ENCODE measurements at regions not wholly inside any gene's neighbourhood (a gene's known extent, or its start where the extent isn't known, plus 50 kb on each side); places are given as distances from the start of the nearest gene placed in this dataset.

- no peak overlapping the region for H3K27ac ChIP-seq (ENCODE audit: control insufficient read depth, insufficient read depth, low read length)
- H3K9ac ChIP-seq (ENCODE audit: control insufficient read depth, extremely low read depth, insufficient read depth, low read length): no peak overlapping the region
- H3K4me3 ChIP-seq (ENCODE audit: control insufficient read depth in 2 of 3, extremely low read depth in 1 of 3, insufficient read depth in 2 of 3, low read depth in 1 of 3, low read length in 3 of 3): no peak overlapping the region
- no peaks in the 10 kb centered on the region for H3K9me1 ChIP-seq (ENCODE audit: control insufficient read depth, extremely low read depth, insufficient read depth, low read length)
- H4K20me1 ChIP-seq (ENCODE audit: control insufficient read depth, extremely low read depth, insufficient read depth, low read length): no peaks in the 10 kb centered on the region
- no peaks in the 10 kb centered on the region for H3K27me3 ChIP-seq (ENCODE audit: control insufficient read depth, extremely low read depth, insufficient read depth, low read length)
- no peaks in the 10 kb centered on the region for H3K4me1 ChIP-seq (ENCODE audit: control insufficient read depth, extremely low read depth, insufficient read depth, low read length)
- no peak for DNase-seq (ENCODE audit: low read depth, low spot score)
- no peaks in the 10 kb centered on the region for H3K79me2 ChIP-seq (ENCODE audit: control insufficient read depth, insufficient read depth, low read length)
- dilution Hi-C loops (cut with MboI; ENCODE audit: extremely low pct_ligation_motif_present, low sequenced_read_pairs): no loop called here
- H3K4me2 ChIP-seq (ENCODE audit: control insufficient read depth, extremely low read depth, insufficient read depth, low read depth, low read length): no peak overlapping the region
- FAIRE-seq: no peak
- no peaks in the 10 kb centered on the region for H3K9me3 ChIP-seq (ENCODE audit: control insufficient read depth, low read depth, low read length)
- H3K36me3 ChIP-seq (ENCODE audit: control insufficient read depth in 2 of 2, extremely low read depth in 1 of 2, insufficient read depth in 2 of 2, low read length in 2 of 2): no peaks in the 10 kb centered on the region
- TF ChIP-seq, protein P1, sequence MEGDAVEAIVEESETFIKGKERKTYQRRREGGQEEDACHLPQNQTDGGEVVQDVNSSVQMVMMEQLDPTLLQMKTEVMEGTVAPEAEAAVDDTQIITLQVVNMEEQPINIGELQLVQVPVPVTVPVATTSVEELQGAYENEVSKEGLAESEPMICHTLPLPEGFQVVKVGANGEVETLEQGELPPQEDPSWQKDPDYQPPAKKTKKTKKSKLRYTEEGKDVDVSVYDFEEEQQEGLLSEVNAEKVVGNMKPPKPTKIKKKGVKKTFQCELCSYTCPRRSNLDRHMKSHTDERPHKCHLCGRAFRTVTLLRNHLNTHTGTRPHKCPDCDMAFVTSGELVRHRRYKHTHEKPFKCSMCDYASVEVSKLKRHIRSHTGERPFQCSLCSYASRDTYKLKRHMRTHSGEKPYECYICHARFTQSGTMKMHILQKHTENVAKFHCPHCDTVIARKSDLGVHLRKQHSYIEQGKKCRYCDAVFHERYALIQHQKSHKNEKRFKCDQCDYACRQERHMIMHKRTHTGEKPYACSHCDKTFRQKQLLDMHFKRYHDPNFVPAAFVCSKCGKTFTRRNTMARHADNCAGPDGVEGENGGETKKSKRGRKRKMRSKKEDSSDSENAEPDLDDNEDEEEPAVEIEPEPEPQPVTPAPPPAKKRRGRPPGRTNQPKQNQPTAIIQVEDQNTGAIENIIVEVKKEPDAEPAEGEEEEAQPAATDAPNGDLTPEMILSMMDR (optimal IDR thresholded peaks at IDR 0.05 in 1 of 3, IDR thresholded peaks at IDR 0.05 in 1 of 3, conservative IDR thresholded peaks at IDR 0.05 in 1 of 3; ENCODE audit: extremely low read depth in 1 of 3, insufficient read depth in 2 of 3, low read length in 3 of 3): no peak
- no peak for TF ChIP-seq EZH2 (IDR thresholded peaks at IDR 0.05; ENCODE audit: low read length)
- H2AFZ ChIP-seq (ENCODE audit: control insufficient read depth, low read length): no peak overlapping the region
Observed at GRCh38 chrX:122816288-122816687, 367.8 kb upstream of the GRIA3 start.

- H3K27me3 ChIP-seq (ENCODE audit: control insufficient read depth, extremely low read depth, insufficient read depth, low read length): no peaks in the 10 kb centered on the region
- no peaks in the 10 kb centered on the region for H3K9me3 ChIP-seq (ENCODE audit: control insufficient read depth, low read depth, low read length)
- dilution Hi-C loops (cut with MboI; ENCODE audit: extremely low pct_ligation_motif_present, low sequenced_read_pairs): no loop called here
- H3K9me1 ChIP-seq (ENCODE audit: control insufficient read depth, extremely low read depth, insufficient read depth, low read length): no peaks in the 10 kb centered on the region
- H3K4me1 ChIP-seq (ENCODE audit: control insufficient read depth, extremely low read depth, insufficient read depth, low read length): no peaks in the 10 kb centered on the region
- no peak overlapping the region for H2AFZ ChIP-seq (ENCODE audit: control insufficient read depth, low read length)
- FAIRE-seq: no peak
- H3K4me2 ChIP-seq (ENCODE audit: control insufficient read depth, extremely low read depth, insufficient read depth, low read depth, low read length): no peak overlapping the region
- no peak overlapping the region for H3K9ac ChIP-seq (ENCODE audit: control insufficient read depth, extremely low read depth, insufficient read depth, low read length)
- H3K36me3 ChIP-seq (ENCODE audit: control insufficient read depth in 2 of 2, extremely low read depth in 1 of 2, insufficient read depth in 2 of 2, low read length in 2 of 2): no peaks in the 10 kb centered on the region
- H3K79me2 ChIP-seq (ENCODE audit: control insufficient read depth, insufficient read depth, low read length): no peaks in the 10 kb centered on the region
- H3K4me3 ChIP-seq (ENCODE audit: control insufficient read depth in 2 of 3, extremely low read depth in 1 of 3, insufficient read depth in 2 of 3, low read depth in 1 of 3, low read length in 3 of 3): no peak overlapping the region
- H3K27ac ChIP-seq (ENCODE audit: control insufficient read depth, insufficient read depth, low read length): no peak overlapping the region
- no peaks in the 10 kb centered on the region for H4K20me1 ChIP-seq (ENCODE audit: control insufficient read depth, extremely low read depth, insufficient read depth, low read length)
- DNase-seq (ENCODE audit: low read depth, low spot score): no peak
- TF ChIP-seq, protein P1 (optimal IDR thresholded peaks at IDR 0.05 in 1 of 3, IDR thresholded peaks at IDR 0.05 in 1 of 3, conservative IDR thresholded peaks at IDR 0.05 in 1 of 3; ENCODE audit: extremely low read depth in 1 of 3, insufficient read depth in 2 of 3, low read length in 3 of 3): no peak
- TF ChIP-seq EZH2 (IDR thresholded peaks at IDR 0.05; ENCODE audit: low read length): no peak
Observed at GRCh38 chrX:122817321-122817955, 366.6 kb upstream of the GRIA3 start.

Measured in keratinocyte (primary cell).